Forelimb muscle (tissue), 1 donor: ENCODE measurements at regions not wholly inside any gene's neighbourhood (a gene's known extent, or its start where the extent isn't known, plus 50 kb on each side); places are given as distances from the start of the nearest gene placed in this dataset.
"Not testable (repeated sequence)": the region's sequence is repeated elsewhere in the genome, so short reads cannot be mapped to it uniquely, and the experiment has no call there.

Experiments used
- DNase-seq: peaks from one replicate; pipeline ENCODE4 v3.0.0-alpha.2; 2013; ENCODE audit warnings: low read depth

DNA sequence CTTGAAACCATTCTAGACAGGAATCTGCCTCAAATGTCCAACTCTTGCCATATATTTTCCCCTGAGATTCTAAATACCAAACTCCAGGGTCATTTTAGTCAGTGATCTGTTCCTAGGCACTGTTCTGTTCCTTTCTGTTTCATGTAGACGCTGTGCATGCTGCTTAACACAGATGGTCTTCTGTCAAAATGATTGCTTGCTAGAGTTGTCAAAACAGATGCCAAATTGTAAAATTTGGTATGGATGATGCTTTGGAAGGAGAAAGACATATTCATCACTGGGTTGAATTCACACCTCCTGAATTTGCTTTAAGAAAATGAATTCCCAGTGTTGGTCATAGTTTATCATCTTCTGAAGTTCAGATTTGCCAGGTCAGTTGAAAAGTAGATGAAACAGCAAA lies 425.9 kb downstream of the ETS1 start:
- DNase-seq, result no peak

DNA sequence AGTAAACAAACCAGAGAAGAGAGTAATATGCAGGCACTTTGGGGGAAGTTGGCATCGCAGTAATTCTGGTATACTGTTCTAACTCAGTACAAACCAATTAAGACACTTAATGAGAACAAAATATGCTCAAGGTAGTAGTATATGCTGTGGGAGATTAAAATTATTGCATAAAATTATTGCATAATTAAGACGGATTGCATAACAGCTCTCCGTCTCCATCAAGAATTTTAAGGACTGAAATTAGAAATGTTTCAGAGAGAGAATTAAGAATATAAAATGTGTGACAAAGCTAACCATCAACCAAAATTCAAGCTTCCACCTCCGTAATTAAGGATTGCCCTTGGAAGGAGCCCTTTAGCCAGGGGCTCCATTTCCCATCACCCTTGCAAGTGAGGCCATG lies 428.5 kb downstream of the ETS1 start:
- DNase-seq, result no peak

DNA sequence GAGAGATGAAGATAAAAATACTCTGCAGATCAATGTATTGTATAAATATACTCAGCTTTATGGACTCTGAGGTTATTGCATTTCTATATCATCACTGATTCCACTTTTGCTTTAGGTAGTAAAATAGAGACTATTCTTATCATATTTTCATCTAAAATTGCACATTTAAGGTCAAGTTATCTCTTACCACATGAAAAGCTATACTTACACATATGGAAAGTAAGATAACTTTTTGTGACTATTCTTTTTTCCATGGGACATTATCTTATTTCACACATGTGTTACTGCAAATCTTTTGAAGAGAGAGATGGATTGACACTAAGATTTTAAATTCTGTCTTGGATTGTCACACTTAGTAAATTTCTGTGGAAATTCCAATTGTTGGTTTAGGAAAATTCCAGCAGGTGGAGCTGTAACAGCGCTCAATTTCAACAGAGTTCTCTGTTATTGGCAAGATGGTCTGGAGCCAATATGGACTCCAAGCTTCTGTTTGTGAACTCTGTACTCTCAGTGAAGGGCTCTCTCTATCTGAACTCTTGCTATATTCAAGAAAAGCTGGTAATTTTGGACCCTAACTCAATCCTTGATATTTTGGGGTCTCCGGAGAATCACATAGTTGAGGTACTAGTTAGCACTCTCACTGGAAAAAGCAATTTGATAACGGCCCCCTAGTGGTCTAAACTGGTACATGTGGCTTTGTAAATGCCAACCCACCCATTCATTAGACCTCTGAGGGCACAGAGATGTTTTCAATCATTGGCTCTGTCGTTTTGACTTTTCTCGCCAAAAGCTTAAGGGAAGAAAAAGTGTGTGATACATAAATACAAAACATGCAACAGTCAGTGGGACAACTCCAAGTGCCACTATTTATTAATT lies 429.7 kb downstream of the ETS1 start:
- DNase-seq, result peak; percentile 47

DNA sequence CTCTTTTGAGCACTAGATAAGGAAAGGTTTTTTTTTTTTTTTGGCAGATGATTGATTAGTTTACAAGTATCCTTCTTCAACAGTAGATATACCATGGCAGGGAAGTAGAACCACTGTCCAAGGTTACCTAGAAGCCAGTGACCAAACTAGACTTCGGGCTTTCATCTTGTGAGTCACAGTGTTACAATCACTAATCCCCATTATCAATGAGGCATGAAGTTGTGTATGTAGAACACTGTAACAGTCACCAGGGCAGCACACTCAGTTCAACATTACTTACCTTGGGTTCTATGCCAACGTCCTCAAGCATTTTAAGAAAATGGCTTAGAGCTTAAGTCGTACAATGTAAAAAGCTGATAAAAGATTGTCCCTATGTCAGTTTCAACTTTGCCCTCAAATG lies 430.9 kb downstream of the ETS1 start:
- DNase-seq, result no peak

DNA sequence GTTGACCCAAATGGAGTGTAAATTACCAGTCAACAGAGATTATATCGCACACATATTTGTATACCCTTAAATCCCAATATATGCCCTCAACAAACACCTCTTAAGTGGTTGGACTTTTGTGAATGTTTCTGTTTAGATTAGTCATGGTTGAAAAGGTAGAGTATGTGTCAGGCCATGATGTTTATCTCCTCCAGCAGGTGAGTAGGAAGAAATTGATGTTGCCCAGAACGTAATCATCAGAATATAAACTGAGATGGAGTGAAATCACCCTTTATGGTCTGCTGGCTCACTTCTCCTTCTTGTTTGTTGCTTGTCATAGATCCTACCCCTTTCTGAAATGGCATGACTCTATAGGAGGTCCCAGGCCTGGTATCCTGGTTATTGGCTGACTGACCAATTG lies 431.8 kb downstream of the ETS1 start:
- DNase-seq, result no peak

DNA sequence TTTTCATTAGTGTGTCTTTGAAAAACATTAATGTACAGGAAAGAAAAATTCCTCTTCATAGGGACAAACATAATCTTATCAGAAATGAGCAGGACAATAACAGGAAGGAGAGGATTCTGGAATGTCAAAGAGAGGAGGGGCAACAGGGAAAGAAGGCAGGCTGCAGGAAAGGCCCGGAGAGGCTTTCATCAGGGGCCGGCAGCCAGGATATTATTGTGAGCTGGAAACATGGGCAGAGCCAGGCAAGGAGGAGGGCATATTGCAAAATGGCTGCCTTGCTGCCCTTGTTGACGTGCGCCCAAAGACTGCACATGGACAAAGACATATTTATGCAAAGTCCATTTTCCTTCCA lies 433.7 kb downstream of the ETS1 start:
- no peak for DNase-seq

DNA sequence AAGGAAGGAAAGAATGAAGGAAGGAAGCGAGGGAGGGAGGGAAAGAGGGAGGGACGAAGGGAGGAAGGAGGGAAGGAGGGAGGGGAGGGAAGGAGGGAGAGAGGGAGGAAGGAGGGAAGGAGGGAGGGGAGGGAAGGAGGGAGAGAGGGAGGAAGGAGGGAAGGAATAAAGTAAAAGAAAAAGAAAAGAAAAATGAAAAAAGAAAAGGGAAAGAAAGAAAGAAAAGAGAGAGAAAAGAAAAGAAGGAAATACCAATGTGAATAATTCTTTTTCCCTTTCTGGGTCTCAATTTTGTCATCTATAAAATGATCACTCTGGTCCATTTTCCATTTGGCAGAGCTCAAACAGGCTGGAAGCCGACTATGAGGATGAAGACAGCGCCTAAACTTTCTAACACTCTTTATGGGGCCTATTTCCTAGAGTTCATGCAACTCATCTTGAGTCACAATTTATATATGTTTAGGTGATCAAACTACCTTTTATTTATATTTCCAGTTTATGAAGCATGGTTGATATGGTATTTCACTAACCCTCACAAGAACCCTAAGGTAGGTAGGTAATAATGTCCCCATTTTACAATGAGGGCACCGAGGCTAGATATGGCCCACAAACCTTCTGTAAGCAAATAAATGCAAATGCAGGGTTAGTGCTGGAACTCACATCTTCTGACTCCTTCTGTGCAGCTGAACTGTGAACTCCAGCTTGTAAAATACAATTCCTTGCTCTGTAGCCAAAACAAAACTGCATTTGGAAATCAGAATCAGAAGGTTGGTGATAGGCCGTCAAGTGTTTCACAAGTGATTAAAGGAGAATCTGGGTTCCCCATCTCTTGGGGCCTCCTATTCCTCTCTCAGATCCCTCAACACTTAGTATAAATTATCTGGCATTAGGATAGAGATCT lies 434.3 kb downstream of the ETS1 start:
- no peak for DNase-seq

DNA sequence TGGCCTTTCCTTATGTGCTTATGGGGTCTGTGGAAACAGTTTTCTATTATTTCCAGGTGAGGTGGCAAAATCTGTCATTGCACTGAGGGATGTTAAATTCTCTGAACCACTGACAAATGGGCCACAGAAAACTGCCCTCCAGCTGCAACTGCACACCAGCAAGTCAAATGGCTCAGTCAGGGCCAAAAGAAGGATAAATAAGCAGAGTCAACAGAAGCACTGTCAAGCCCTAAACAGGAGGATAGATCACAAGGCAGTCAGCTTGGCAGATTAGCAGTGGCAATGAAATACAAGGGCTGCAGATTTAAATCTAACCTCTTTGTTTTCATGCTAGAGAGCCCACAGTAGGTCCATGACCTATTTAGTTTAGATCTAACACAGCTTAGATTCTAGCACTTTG lies 435.6 kb downstream of the ETS1 start:
- DNase-seq, result no peak

DNA sequence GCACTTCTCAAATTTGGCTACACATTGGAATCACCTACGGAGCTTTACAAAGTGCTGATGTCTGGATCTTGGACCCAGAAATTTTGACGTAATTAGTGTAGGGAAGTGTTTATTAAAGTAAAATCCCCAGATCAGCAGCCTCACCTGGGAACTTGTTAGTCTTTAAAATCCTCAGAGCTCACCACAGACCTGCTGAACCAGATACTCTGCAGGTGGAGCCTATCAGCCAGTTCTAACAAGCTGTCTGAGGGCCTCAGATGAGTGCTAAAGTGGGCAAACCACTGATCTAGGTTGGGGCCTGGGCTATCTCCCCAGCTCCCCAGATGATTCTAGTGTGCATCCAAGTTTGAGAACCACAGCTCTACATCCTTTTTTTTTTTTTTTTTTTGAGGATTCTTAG lies 436.0 kb downstream of the ETS1 start:
- no peak for DNase-seq

DNA sequence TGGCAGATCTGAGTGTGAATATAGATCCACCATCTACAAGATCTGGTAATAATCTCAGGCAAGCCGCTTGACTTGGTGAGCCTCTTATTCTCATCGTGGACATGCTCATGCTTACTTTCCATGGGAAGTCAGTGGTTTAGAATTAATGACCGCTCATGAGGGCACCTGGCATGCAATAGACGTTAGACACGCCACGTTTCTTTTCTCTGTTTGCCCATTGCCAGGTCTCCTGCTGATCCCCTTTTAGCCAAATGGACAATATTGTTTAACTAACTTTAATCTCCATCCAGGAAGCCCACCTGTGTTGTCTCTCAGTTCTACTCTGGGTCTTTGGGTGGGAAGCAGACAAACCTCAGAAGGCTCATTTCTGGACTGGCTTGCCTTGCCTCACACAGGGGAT lies 439.1 kb downstream of the ETS1 start:
- DNase-seq, result no peak

DNA sequence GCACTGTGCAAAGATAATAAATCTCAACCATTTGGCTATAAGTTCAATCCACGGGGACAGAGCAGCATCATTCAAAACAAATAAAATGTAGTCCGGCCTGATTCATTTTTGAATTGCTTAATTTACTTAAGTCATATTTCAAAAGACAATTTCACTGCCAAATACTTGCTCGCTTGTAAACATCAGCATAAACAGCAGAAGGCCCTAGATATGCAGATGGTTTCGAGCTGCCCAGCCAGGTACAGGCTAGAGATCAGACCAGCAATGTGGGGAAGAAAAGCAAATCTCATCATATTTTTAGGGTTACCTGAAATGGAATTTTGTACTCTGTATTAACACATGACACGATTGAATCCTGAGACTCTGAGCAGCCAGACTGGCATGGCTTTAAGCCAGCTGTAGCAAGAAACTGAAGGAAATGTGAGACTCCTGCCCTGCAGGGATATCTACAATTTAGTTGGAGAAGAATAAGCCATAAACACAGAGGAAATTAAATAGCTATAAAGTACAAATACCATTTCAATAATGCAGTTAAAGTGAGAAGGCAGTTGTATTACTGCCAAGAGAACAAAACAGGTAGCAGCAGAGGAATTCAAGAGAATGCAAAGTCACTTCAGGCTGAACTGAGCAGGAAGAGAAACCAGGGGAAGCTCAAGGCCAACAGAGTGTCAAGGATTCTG lies 440.3 kb downstream of the ETS1 start:
- no peak for DNase-seq

DNA sequence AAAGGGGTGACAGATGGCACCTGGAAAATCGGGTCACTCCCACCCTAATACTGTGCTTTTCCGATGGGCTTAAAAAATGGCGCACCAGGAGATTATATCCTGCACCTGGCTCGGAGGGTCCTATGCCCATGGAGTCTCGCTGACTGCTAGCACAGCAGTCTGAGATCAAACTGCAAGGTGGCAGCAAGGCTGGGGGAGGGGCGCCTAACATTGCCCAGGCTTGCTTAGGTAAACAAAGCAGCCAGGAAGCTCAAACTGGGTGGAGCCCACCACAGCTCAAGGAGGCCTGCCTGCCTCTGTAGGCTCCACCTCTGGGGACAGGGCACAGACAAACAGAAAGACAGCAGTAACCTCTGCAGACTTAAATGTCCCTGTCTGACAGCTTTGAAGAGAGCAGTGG lies 447.1 kb downstream of the ETS1 start:
- DNase-seq, result not testable (repeated sequence)

DNA sequence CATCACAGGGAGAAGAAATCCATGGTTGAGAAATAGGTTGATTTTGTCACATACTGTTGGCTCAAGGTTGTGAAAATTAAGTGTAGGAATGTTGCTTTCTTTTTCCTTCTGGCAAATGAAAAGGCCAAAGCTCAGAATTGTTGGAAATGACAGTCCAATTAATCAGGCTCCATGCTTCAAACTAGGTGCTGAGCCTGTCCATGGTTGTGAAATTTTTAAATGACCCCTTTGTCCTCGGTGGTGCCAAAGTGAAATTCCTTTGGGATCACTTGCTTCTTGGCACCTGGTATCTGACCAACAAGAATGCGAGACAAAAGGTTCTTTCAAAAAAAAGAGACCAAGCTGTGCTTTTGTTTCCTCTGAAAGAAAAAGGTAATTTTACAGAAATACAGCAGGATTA lies 451.9 kb downstream of the ETS1 start:
- no peak for DNase-seq

DNA sequence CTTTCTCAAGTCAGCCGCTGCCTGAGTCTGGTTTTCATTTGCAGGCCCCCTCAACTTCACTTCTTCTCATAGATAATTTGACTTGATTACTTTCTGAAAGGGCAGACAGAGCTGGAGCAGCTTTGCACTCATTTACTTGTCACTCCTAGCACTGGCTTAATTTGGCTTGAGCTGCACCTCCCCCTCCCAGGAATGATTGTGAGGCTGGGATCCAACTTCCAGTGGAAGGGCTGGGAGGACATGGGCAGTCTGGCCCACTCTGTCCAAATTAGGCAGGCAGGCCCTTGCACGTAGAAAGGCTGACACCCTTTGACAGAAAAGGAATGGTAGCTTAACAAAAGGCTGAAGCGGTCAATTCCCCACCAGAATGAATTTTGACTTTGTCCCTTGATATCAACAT lies 453.9 kb downstream of the ETS1 start:
- no peak for DNase-seq

DNA sequence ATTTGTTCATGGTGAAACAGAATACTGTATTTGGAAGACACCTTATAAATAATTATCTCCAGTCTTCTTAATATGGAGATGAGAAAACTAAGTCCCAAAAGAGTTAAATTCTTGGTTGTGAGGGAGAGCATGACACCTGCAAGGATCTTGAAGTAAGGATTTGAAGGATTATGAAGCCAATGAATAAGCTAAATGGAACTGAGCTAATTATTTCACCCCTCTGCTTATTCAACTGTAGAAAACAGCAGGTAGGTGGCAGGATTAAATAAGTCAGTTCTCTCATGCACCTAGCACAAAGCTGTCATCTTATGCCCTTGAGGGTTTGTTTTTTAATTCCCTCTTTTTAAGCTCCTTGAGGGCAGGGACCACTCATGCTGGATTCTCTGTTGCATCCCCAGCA lies 457.3 kb downstream of the ETS1 start:
- DNase-seq, result no peak

DNA sequence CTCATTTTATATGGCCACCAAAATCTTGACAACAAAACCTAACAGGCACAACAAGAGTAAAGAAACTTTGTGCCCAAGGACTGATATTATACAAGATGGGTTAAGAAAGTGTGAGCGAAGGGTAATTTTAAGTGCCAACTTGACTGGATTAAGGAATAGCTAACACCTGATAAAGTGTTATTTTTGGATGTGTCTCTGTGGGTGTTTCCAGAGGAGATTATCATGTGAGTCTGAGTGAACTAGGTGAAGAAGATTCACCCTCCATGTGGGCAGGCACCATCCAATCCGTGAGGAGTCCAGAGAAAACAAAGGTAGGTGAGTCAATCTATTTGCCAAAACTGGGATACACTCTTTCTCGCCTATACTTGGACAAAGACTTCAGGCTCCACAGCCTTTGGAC lies 461.6 kb downstream of the ETS1 start:
- no peak for DNase-seq

DNA sequence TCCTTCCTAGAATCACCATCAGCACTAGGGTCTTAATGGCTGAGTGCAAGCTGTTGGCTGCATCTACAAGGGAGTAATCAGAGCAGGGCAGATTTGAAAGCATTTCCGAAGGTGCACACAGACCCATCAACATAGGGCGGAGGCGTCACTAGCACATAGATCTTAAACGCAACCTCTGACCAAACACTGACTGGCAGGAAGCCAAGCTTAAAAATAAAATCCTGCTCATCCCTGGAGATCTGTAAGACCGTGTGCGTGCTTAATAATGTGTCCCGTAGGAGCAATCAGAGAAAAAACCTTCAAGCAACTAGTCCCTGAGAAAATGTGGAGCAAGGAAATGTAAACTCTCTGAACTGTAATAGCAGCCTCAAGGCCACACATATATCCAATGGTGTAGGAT lies 470.5 kb downstream of the ETS1 start:
- DNase-seq, result no peak

DNA sequence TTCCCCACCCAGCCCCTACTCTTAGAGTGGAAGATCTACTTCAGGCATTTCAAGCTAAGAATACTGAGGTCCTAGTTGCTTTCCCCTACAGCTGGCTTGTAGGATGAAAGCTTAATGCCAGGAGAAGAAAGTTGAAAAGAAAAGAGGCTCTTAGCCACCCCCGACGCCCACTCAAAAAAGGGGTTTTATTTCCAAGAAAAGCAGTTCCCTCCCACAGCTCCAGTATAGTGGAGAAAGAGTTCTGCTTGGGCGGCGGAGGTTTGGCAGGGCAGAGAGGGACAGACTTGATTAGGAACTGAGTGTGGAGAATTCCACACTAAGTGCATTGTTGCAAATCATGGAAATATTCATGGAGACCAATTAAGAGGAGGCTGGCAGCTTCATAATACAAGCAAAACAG lies 470.9 kb downstream of the ETS1 start:
- no peak for DNase-seq

DNA sequence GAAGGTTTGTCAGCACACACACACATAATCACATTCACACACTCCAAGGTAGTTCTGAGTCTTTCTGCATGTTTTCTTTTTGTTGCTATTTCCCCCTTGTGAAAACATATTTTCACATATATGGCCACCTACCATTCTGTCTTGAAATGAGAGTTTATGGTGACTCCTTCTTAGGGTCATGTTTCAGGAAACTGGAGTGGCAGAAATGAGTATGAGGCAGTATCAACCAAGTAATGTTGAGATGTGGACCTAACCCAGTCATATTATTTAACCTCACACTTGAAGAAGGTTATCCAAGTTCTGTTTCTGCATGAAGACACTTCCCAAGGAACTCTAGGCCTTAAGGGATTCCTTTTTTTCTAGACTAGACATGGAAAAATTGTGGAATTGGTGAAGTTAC lies 481.4 kb downstream of the ETS1 start:
- no peak for DNase-seq

DNA sequence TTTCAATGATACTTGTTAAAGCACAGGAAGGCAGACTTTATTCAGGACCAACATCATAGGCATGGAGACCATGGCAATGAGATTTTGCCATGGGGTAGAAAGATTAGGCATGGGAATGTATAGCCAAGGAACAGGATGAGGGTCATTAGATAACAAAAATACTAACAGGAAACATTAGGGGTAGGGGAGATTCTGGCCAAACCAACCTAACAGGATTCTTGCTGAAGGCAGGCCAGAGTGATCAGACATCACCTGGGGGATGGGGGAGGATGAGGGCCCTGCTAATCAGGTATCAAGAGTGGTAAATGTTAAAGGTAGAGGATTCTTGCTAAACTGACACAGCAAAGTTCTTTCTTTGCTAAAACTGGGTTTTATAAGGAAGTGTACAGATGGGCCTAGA lies 481.8 kb downstream of the ETS1 start:
- DNase-seq, result no peak

DNA sequence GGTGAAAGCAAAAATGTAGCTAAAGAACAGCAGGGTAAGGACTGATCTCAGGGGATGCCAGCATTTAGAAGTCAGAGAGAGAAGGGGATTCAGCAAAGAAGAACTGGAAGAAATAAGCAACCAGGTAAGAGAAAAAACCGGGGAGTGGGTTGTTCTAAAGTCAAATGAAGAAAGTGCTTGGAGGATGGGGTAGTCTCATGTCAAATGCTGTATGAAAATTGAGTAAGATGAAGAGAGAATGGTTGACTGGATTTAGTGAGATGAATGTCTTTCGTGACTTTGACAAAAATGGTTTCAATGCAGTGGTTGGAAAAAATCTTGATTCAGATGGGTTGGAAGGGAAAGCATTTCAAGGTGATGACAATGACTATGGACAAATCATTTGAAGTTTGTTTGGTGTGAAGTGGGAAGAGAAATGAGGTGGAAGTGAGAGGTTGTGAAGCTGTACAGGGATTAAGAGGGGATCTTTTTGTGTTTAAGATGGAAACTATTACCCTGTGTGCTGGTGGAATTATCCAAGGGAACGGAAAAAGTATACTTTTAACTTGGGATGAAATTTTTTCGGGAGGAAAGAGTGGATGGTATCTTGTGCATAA lies 484.0 kb downstream of the ETS1 start:
- DNase-seq, result no peak

DNA sequence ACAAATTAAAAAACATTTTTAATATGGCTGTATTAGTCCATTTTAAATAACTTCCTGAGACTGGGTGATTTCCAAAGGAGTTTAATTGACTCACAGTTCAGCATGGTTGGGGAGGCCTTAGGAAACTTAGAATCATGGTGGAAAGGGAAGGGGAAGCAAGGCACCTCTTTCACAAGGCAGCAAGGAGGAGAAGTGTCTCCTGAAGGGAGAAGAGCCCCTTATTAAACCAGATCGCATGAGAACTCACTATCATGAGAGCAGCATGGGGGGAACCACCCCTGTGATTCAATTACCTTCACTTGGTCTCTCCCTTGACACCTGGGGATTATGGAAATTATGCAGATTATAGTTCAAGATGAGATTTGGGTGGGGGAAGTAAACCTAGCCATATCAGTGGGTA lies 488.6 kb downstream of the ETS1 start:
- DNase-seq, result no peak
